K562 (cell line): ENCODE measurements at regions not wholly inside any gene's neighbourhood (a gene's known extent, or its start where the extent isn't known, plus 50 kb on each side); places are given as distances from the start of the nearest gene placed in this dataset.

ENCODE experiments used
- ATAC-seq: fragments of 200-7000 bp; cut with Tn5 transposase; 3 replicates; pipeline ENCODE4 v1.9.1; 2020; ENCODE audit warnings: moderate library complexity
- BruUV-seq: library from RNA; stranded (reverse); fragments of 400-500 nt; replicated peaks from 2 replicates; lab custom pipeline; 2021; lab: Mats Ljungman, UMichigan
- CTCF ChIA-PET: fragments of 300-600 bp; formaldehyde crosslinking; extraction: SDS; loops from one replicate; lab custom pipeline; 2021; ENCODE audit warnings: low intra/inter-chr PET ratio; lab: Yijun Ruan, JAX
- POLR2A ChIA-PET: fragments of 300-600, 350-650 bp; sonication (Branson Sonifier 250); formaldehyde crosslinking; extraction: SDS; loops from one replicate; lab custom pipeline; 2021; ENCODE audit warnings: antibody characterized with exemption, inconsistent platforms; lab: Yijun Ruan, JAX
- DNase-seq, 4 experiments: peaks; one replicate each; pipeline versions ENCODE4 v3.0.0 to v3.0.0-alpha.2; 2011 to 2018; ENCODE audit warnings: low spot score in 3 of 4, mixed read lengths in 3 of 4; ENCODE audit errors: extremely low read depth in 1 of 4
- FAIRE-seq: peaks from 2 replicates; lab custom pipeline; 2011; peaks lifted over from hg19 to GRCh38; lab: Jason Lieb, UNC
- H2AFZ ChIP-seq: 2 replicates; pipeline ENCODE4 v1.6.0; 2011; ENCODE audit warnings: low read depth, low read length, control low read depth, inconsistent platforms
- H3K27ac ChIP-seq: fragments of 200-600 bp; 3 replicates; pipeline ENCODE4 v1.8.0; 2011; ENCODE audit warnings: low read depth, mild to moderate bottlenecking, control low read depth, inconsistent platforms, low read length, moderate library complexity, mixed read lengths; ENCODE audit errors: extremely low read depth
- H3K27me3 ChIP-seq, 2 experiments: fragments of 300-600 bp in 1 of 2; 2 replicates in 1 of 2; 3 replicates in 1 of 2; pipeline versions ENCODE4 v1.6.0 to v1.8.0; 2011; ENCODE audit warnings: inconsistent platforms in 2 of 2, low read length in 2 of 2, mild to moderate bottlenecking in 1 of 2, mixed read lengths in 1 of 2, moderate library complexity in 1 of 2; ENCODE audit not compliant: control insufficient read depth in 2 of 2, insufficient read depth in 2 of 2
- H3K36me3 ChIP-seq: fragments of 300-600 bp; 3 replicates; pipeline ENCODE4 v1.8.0; 2011; ENCODE audit warnings: mild to moderate bottlenecking, low read length, inconsistent platforms; ENCODE audit not compliant: control insufficient read depth, insufficient read depth
- H3K4me1 ChIP-seq, 2 experiments: fragments of 200-600 bp in 1 of 2; replicated peaks in 1 of 2; 2 replicates in 1 of 2; 3 replicates in 1 of 2; pipeline versions ENCODE4 v1.5.1 to v1.8.0; 2011; ENCODE audit warnings: inconsistent platforms in 2 of 2, low read length in 2 of 2, mild to moderate bottlenecking in 1 of 2, mixed read lengths in 1 of 2, moderate library complexity in 1 of 2; ENCODE audit not compliant: control insufficient read depth in 2 of 2, insufficient read depth in 2 of 2
- H3K4me2 ChIP-seq: 2 replicates; pipeline ENCODE4 v1.6.1; 2011; ENCODE audit warnings: low read length, control low read depth, inconsistent platforms, mixed read lengths; ENCODE audit not compliant: insufficient read depth
- H3K4me3 ChIP-seq: fragments of 200-600 bp; sonication (generic), shearing (Covaris generic); 2 replicates; pipeline ENCODE4 v1.5.1; 2016; ENCODE audit warnings: control low read depth, inconsistent platforms
- H3K79me2 ChIP-seq: fragments of 200-600 bp; 3 replicates; pipeline ENCODE4 v1.8.0; 2011; ENCODE audit warnings: low read length, inconsistent platforms; ENCODE audit not compliant: control insufficient read depth, insufficient read depth
- H3K9ac ChIP-seq, 2 experiments: 2 replicates each; pipeline versions ENCODE4 v1.6.0 to v1.6.1; 2011; ENCODE audit warnings: low read depth in 2 of 2, low read length in 2 of 2, control low read depth in 1 of 2, inconsistent platforms in 1 of 2, mild to moderate bottlenecking in 1 of 2, mixed read lengths in 1 of 2; ENCODE audit not compliant: insufficient read depth in 1 of 2
- H3K9me1 ChIP-seq: one replicate; pipeline ENCODE4 v1.6.0; 2011; ENCODE audit warnings: inconsistent platforms, mild to moderate bottlenecking, low read length, moderate library complexity; ENCODE audit not compliant: control insufficient read depth, insufficient read depth
- H3K9me3 ChIP-seq: replicated peaks from 2 replicates; pipeline ENCODE4 v1.5.1; 2011; ENCODE audit warnings: low read depth, low read length, inconsistent platforms; ENCODE audit not compliant: control insufficient read depth, insufficient read depth
- H4K20me1 ChIP-seq: replicated peaks from 2 replicates; pipeline ENCODE4 v1.6.1; 2011; ENCODE audit warnings: low read length, inconsistent platforms, mixed read lengths; ENCODE audit not compliant: control insufficient read depth, insufficient read depth
- ARID1B ChIP-seq: fragments of 450-650 bp; IDR thresholded peaks from 2 replicates; pipeline ENCODE4 v1.6.1; 2016; ENCODE audit warnings: antibody characterized with exemption, mild to moderate bottlenecking, inconsistent platforms
- CHCHD3 ChIP-seq: fragments of 250-450 bp; sonication (Bioruptor Pico); IDR thresholded peaks from 2 replicates; pipeline ENCODE4 v2.1.2; 2022; ENCODE audit warnings: mild to moderate bottlenecking
- HINFP ChIP-seq: fragments of 450-650 bp; conservative IDR thresholded peaks from 2 replicates; pipeline ENCODE4 v1.6.1; 2016; ENCODE audit warnings: missing genetic modification characterization, low read depth, mild to moderate bottlenecking, control low read depth, missing compliant biosample characterization
- KDM1A ChIP-seq, 2 experiments: fragments of 450-650 bp; IDR thresholded peaks; 2 replicates each; pipeline ENCODE4 v1.6.1; 2016; ENCODE audit warnings: mild to moderate bottlenecking in 2 of 2
- KDM5B ChIP-seq: fragments of 200-600 bp; sonication (generic); IDR thresholded peaks from 2 replicates; pipeline ENCODE4 v1.6.1; 2012; ENCODE audit warnings: low read depth, mild to moderate bottlenecking, moderate library complexity, low read length, control low read depth, inconsistent platforms; ENCODE audit not compliant: insufficient replicate concordance
- KHSRP ChIP-seq: fragments of 450-650 bp; IDR thresholded peaks from 2 replicates; pipeline ENCODE4 v1.6.1; 2017
- MCM7 ChIP-seq, 2 experiments: fragments of 450-650 bp; IDR thresholded peaks; 2 replicates each; pipeline ENCODE4 v1.6.1; 2016 to 2018
- NFXL1 ChIP-seq: fragments of 450-650 bp; formaldehyde crosslinking; IDR thresholded peaks from 2 replicates; pipeline ENCODE4 v1.4.0; 2021; ENCODE audit warnings: mild to moderate bottlenecking
- NR3C1 ChIP-seq: sonication (generic); formaldehyde crosslinking; IDR thresholded peaks from 2 replicates; pipeline ENCODE4 v1.8.1; 2022; ENCODE audit warnings: missing genetic modification reagents
- PHF8 ChIP-seq: fragments of 200-600 bp; sonication (generic); IDR thresholded peaks from 2 replicates; pipeline ENCODE4 v1.6.1; 2012; ENCODE audit warnings: mixed run types, mild to moderate bottlenecking, inconsistent platforms, low read length, moderate library complexity, borderline replicate concordance
- SPI1 ChIP-seq: IDR thresholded peaks from 2 replicates; pipeline ENCODE4 v1.6.1; 2011; ENCODE audit warnings: low read depth, low read length, control low read depth, borderline replicate concordance
- ZKSCAN3 ChIP-seq: fragments of 250-450 bp; sonication (Bioruptor Pico); IDR thresholded peaks from 2 replicates; pipeline ENCODE4 v1.4.0; 2020
- ZNF24 ChIP-seq: fragments of 450-650 bp; IDR thresholded peaks from 2 replicates; pipeline ENCODE4 v1.6.1; 2016
- ZNF551 ChIP-seq: fragments of 250-450 bp; sonication (Bioruptor Pico); IDR thresholded peaks from 2 replicates; pipeline ENCODE4 v1.5.0; 2021; ENCODE audit warnings: mild to moderate bottlenecking, moderate library complexity
- WGBS: fragments of 100-300 bp; shearing (Covaris generic); methylation state at CpG from one replicate; pipeline ENCODE4 v1.1.6; 2016; ENCODE audit warnings: low coverage, mixed read lengths; ENCODE audit not compliant: insufficient coverage; ENCODE audit errors: missing lambda C conversion rate; 5-methylcytosine and 5-hydroxymethylcytosine counted together
- in situ Hi-C: fragments of 300-500 bp; cut with MboI; formaldehyde crosslinking; loops from 4 replicates; pipeline ENCODE4 v1.15.0; 2018; ENCODE audit warnings: inconsistent platforms, mixed read lengths
- intact Hi-C: fragments of 100-400 bp; cut with micrococcal nuclease; formaldehyde crosslinking; loops from 2 replicates; pipeline ENCODE4 v1.14.2; 2022
- TF ChIP-seq, protein P1 (sequence below): fragments of 250-450 bp; sonication (Bioruptor Pico); IDR thresholded peaks from 2 replicates; pipeline ENCODE4 v1.5.0; 2021

- no peak overlapping the region for H3K4me3 ChIP-seq
- no peaks in the 10 kb centered on the region for H3K9me3 ChIP-seq
- H3K4me2 ChIP-seq = no peak overlapping the region
- no peak overlapping the region for H2AFZ ChIP-seq
- no peak for FAIRE-seq
- 0 out of 4 replicates have a peak overlapping the region, but pooled peaks of 1 of the 2 experiments have one; percentile 39 for H3K9ac ChIP-seq
- DNase-seq = no peak
- in situ Hi-C loops (no loop called here), intact Hi-C loops (no loop called here)
- peaks cover 0 to 13% of the 10 kb centered on the region in 2 experiments; a peak in 3 of 5 replicates for H3K4me1 ChIP-seq
- H3K27ac ChIP-seq = no peak overlapping the region
- no peaks in the 10 kb centered on the region for H3K9me1 ChIP-seq
- no peak for ATAC-seq
- no peaks in the 10 kb centered on the region for H3K36me3 ChIP-seq
- peaks cover 3% of the 10 kb centered on the region; the same call in 1 of the 2 replicates for H4K20me1 ChIP-seq
- TF ChIP-seq PHF8 (no peak), NR3C1 (CRISPR knock-in tag) (no peak), MCM7 (IDR thresholded peaks at IDR 0.05) (no peak), ARID1B (no peak), CHCHD3 (CRISPR knock-in tag) (no peak), KDM1A (IDR thresholded peaks at IDR 0.05) (no peak), NFXL1 (no peak), ZKSCAN3 (no peak), KDM5B (no peak), SPI1 (no peak), HINFP (tag) (no peak), KHSRP (no peak), ZNF551 (CRISPR knock-in tag) (no peak), ZNF24 (no peak)
- TF ChIP-seq, protein P1, sequence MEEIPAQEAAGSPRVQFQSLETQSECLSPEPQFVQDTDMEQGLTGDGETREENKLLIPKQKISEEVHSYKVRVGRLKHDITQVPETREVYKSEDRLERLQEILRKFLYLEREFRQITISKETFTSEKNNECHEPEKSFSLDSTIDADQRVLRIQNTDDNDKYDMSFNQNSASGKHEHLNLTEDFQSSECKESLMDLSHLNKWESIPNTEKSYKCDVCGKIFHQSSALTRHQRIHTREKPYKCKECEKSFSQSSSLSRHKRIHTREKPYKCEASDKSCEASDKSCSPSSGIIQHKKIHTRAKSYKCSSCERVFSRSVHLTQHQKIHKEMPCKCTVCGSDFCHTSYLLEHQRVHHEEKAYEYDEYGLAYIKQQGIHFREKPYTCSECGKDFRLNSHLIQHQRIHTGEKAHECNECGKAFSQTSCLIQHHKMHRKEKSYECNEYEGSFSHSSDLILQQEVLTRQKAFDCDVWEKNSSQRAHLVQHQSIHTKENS (CRISPR knock-in tag) = no peak
- no peaks in the 10 kb centered on the region for H3K79me2 ChIP-seq
- WGBS = 4% methylated on average over 3 of the region's 3 CpGs
- BruUV-seq = no TSS peak
- H3K27me3 ChIP-seq = peaks cover 6 to 46% of the 10 kb centered on the region in 2 experiments; a peak in 3 of 5 replicates
- POLR2A ChIA-PET = no interaction called here
- CTCF ChIA-PET = no interaction called here
Observed at GRCh38 chr11:44380009-44380313, 70.0 kb upstream of the ALX4 start.
